ENCODE measurements at regions not wholly inside any gene's neighbourhood (a gene's known extent, or its start where the extent isn't known, plus 50 kb on each side); places are given as distances from the start of the nearest gene placed in this dataset.

DNA sequence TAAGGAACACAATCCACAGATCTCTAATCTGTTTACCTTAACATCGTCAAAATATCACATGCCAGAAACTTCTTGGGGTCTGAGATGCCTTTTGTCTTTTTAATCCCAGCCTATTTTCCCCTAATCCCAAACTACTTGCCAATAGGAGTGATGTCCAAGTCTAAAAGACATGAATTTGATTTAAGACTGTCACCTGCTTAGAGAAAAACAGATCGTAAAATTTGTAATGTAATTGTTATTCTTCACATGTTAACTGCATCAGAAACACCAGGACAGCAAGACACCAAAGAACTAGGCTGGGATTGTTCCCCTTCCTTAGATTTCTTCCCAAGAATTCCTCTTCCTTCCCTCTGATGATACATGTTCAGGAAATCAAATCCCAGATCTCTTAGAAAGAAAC is 198.1 kb upstream of the ARHGAP20 start:
- Histone ChIP-seq H2AFZ (ENCODE audit: control insufficient read depth, low read depth, low read length) (no peak overlapping the region), H3K4me1 (ENCODE audit: control insufficient read depth, insufficient read depth, low read length) (no peaks in the 10 kb centered on the region; the same call in 1 of the 2 replicates), H3K27me3 (replicated peaks in 1 of 2; ENCODE audit: control insufficient read depth in 2 of 2, insufficient read depth in 2 of 2, low read length in 1 of 2) (no peaks in the 10 kb centered on the region; a peak in 1 of 4 replicates), H3K4me3 (no peak overlapping the region), H4K20me1 (ENCODE audit: control insufficient read depth, insufficient read depth) (no peaks in the 10 kb centered on the region), H3K79me2 (ENCODE audit: control insufficient read depth, insufficient read depth, low read length) (no peaks in the 10 kb centered on the region), H3K36me3 (ENCODE audit: control insufficient read depth in 2 of 2, insufficient read depth in 2 of 2, low read length in 1 of 2) (no peaks in the 10 kb centered on the region), H3K9me3 (replicated peaks; ENCODE audit: control insufficient read depth, insufficient read depth, low read length) (no peaks in the 10 kb centered on the region), H3K27ac (ENCODE audit: control insufficient read depth, insufficient read depth) (no peak overlapping the region), H3K4me2 (ENCODE audit: control insufficient read depth, insufficient read depth) (no peak overlapping the region), H3K9ac (ENCODE audit: control insufficient read depth, insufficient read depth, low read length) (no peak overlapping the region)
- in situ Hi-C loops (cut with MboI) (no loop called here), intact Hi-C loops (cut with micrococcal nuclease; ENCODE audit: unreplicated experiment) (no loop called here)
- POLR2A ChIA-PET: no interaction called here
- 0% methylated on average over 2 of the region's 2 CpGs for WGBS (ENCODE audit: insufficient coverage, insufficient replicate concordance, low lambda C conversion rate, missing lambda C conversion rate)
- FAIRE-seq (no peak), ATAC-seq (no peak), DNase-seq (ENCODE audit: low read depth, low spot score) (no peak)
- SMC1A ChIA-PET (ENCODE audit: uncharacterized antibody, unreplicated experiment): interaction anchor here (1.7 kb wide), 1 partner anchor 11 kb away, joined by 3 read pairs; no protein-coding TSS in a partner anchor
- CTCF ChIA-PET: no interaction called here
- RAD21 ChIA-PET (ENCODE audit: unreplicated experiment): no interaction called here
- no peak for TF ChIP-seq MTA3 (IDR thresholded peaks at IDR 0.05; ENCODE audit: borderline replicate concordance, low read length)
- no peak for TF ChIP-seq CHD4 (IDR thresholded peaks at IDR 0.05)
- no peak for TF ChIP-seq LARP7 (IDR thresholded peaks at IDR 0.05)
- no peak for TF ChIP-seq CHD2 (IDR thresholded peaks at IDR 0.05; ENCODE audit: borderline replicate concordance, low read depth, low read length)
- TF ChIP-seq, protein P1, sequence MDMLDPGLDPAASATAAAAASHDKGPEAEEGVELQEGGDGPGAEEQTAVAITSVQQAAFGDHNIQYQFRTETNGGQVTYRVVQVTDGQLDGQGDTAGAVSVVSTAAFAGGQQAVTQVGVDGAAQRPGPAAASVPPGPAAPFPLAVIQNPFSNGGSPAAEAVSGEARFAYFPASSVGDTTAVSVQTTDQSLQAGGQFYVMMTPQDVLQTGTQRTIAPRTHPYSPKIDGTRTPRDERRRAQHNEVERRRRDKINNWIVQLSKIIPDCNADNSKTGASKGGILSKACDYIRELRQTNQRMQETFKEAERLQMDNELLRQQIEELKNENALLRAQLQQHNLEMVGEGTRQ (IDR thresholded peaks at IDR 0.05; ENCODE audit: borderline replicate concordance, low read depth, low read length): no peak
- TF ChIP-seq FOXK2 (IDR thresholded peaks at IDR 0.05): no peak
- TF ChIP-seq RCOR1 (conservative IDR thresholded peaks at IDR 0.05; ENCODE audit: low read depth, low read length): no peak
- TF ChIP-seq HDAC6 (IDR thresholded peaks at IDR 0.05; ENCODE audit: unreplicated experiment): no peak
- no peak for TF ChIP-seq ZNF384 (IDR thresholded peaks at IDR 0.05; ENCODE audit: borderline replicate concordance, low read depth, low read length)
- TF ChIP-seq, protein P2, sequence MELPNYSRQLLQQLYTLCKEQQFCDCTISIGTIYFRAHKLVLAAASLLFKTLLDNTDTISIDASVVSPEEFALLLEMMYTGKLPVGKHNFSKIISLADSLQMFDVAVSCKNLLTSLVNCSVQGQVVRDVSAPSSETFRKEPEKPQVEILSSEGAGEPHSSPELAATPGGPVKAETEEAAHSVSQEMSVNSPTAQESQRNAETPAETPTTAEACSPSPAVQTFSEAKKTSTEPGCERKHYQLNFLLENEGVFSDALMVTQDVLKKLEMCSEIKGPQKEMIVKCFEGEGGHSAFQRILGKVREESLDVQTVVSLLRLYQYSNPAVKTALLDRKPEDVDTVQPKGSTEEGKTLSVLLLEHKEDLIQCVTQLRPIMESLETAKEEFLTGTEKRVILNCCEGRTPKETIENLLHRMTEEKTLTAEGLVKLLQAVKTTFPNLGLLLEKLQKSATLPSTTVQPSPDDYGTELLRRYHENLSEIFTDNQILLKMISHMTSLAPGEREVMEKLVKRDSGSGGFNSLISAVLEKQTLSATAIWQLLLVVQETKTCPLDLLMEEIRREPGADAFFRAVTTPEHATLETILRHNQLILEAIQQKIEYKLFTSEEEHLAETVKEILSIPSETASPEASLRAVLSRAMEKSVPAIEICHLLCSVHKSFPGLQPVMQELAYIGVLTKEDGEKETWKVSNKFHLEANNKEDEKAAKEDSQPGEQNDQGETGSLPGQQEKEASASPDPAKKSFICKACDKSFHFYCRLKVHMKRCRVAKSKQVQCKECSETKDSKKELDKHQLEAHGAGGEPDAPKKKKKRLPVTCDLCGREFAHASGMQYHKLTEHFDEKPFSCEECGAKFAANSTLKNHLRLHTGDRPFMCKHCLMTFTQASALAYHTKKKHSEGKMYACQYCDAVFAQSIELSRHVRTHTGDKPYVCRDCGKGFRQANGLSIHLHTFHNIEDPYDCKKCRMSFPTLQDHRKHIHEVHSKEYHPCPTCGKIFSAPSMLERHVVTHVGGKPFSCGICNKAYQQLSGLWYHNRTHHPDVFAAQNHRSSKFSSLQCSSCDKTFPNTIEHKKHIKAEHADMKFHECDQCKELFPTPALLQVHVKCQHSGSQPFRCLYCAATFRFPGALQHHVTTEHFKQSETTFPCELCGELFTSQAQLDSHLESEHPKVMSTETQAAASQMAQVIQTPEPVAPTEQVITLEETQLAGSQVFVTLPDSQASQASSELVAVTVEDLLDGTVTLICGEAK (IDR thresholded peaks at IDR 0.05; ENCODE audit: borderline replicate concordance): no peak
- TF ChIP-seq BHLHE40 (IDR thresholded peaks at IDR 0.05; ENCODE audit: borderline replicate concordance in 1 of 2, low read depth in 2 of 2, low read length in 1 of 2): no peak
- TF ChIP-seq, protein P3, sequence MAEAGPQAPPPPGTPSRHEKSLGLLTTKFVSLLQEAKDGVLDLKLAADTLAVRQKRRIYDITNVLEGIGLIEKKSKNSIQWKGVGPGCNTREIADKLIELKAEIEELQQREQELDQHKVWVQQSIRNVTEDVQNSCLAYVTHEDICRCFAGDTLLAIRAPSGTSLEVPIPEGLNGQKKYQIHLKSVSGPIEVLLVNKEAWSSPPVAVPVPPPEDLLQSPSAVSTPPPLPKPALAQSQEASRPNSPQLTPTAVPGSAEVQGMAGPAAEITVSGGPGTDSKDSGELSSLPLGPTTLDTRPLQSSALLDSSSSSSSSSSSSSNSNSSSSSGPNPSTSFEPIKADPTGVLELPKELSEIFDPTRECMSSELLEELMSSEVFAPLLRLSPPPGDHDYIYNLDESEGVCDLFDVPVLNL (IDR thresholded peaks at IDR 0.05; ENCODE audit: low read depth, low read length): no peak
- TF ChIP-seq, protein P4, sequence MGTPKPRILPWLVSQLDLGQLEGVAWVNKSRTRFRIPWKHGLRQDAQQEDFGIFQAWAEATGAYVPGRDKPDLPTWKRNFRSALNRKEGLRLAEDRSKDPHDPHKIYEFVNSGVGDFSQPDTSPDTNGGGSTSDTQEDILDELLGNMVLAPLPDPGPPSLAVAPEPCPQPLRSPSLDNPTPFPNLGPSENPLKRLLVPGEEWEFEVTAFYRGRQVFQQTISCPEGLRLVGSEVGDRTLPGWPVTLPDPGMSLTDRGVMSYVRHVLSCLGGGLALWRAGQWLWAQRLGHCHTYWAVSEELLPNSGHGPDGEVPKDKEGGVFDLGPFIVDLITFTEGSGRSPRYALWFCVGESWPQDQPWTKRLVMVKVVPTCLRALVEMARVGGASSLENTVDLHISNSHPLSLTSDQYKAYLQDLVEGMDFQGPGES (IDR thresholded peaks at IDR 0.05): no peak
- BruUV-seq (replicated peaks): no TSS peak

All from GM12878 (cell line).